ENCODE measurements at regions not wholly inside any gene's neighbourhood (a gene's known extent, or its start where the extent isn't known, plus 50 kb on each side); places are given as distances from the start of the nearest gene placed in this dataset.

DNA sequence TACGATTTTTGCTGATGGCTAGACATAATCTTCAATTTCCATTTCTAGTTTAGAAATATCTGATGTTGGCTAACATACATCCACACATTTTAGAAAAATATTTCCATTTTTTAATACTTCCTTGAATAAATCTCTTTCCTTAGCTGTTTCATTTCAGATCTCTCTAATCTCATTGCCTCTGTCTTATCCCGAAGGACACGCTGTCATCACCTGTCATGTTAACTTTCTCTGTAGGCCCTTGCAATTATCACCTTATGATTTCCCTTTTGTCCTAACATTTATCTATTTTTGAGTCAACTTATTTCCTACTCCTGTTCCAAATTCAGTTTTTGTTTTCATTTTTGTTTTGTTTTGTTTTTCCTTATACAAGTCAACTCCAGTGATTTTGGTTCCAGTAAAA is 173.1 kb upstream of the POM121L12 start:
- TF ChIP-seq, protein P1, sequence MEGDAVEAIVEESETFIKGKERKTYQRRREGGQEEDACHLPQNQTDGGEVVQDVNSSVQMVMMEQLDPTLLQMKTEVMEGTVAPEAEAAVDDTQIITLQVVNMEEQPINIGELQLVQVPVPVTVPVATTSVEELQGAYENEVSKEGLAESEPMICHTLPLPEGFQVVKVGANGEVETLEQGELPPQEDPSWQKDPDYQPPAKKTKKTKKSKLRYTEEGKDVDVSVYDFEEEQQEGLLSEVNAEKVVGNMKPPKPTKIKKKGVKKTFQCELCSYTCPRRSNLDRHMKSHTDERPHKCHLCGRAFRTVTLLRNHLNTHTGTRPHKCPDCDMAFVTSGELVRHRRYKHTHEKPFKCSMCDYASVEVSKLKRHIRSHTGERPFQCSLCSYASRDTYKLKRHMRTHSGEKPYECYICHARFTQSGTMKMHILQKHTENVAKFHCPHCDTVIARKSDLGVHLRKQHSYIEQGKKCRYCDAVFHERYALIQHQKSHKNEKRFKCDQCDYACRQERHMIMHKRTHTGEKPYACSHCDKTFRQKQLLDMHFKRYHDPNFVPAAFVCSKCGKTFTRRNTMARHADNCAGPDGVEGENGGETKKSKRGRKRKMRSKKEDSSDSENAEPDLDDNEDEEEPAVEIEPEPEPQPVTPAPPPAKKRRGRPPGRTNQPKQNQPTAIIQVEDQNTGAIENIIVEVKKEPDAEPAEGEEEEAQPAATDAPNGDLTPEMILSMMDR (IDR thresholded peaks at IDR 0.05), result no peak
- TF ChIP-seq POLR2A (IDR thresholded peaks at IDR 0.05), result no peak

Measured in testis (tissue), 2 donors.